HG03139 (cell line): ENCODE measurements at regions not wholly inside any gene's neighbourhood (a gene's known extent, or its start where the extent isn't known, plus 50 kb on each side); places are given as distances from the start of the nearest gene placed in this dataset.

Experiments used
- ATAC-seq: cut with Tn5 transposase; IDR thresholded peaks from one replicate; pipeline ENCODE4 v1.9.1; 2021; ENCODE audit not compliant: unreplicated experiment

GRCh38 chr2:139067874-139068273, 287.7 kb upstream of the NXPH2 start:
- no peak for ATAC-seq

GRCh38 chr2:139067072-139067471, 286.9 kb upstream of the NXPH2 start:
- ATAC-seq, result no peak

GRCh38 chr2:139064159-139064558, 284.0 kb upstream of the NXPH2 start:
- ATAC-seq, result no peak

GRCh38 chr2:139059617-139060016, 279.4 kb upstream of the NXPH2 start:
- ATAC-seq, result no peak

GRCh38 chr2:139055202-139055601, 275.0 kb upstream of the NXPH2 start:
- no peak for ATAC-seq

GRCh38 chr2:139048017-139048416, 267.8 kb upstream of the NXPH2 start:
- ATAC-seq, result no peak

GRCh38 chr2:139045524-139045923, 265.3 kb upstream of the NXPH2 start:
- ATAC-seq, result no peak

GRCh38 chr2:139034064-139034463, 253.9 kb upstream of the NXPH2 start:
- no peak for ATAC-seq

- ATAC-seq, result no peak
These were observed 253.1 kb upstream of the NXPH2 start for GRCh38 chr2:139033300-139033699.

- no peak for ATAC-seq
These were observed 251.5 kb upstream of the NXPH2 start for GRCh38 chr2:139031722-139032121.

GRCh38 chr2:139020287-139020686, 240.1 kb upstream of the NXPH2 start:
- no peak for ATAC-seq

- ATAC-seq, result no peak
These were observed 238.1 kb upstream of the NXPH2 start for GRCh38 chr2:139018252-139018651.

- ATAC-seq, result no peak
These were observed 226.9 kb upstream of the NXPH2 start for GRCh38 chr2:139007130-139007529.

GRCh38 chr2:139000131-139000785, 220.1 kb upstream of the NXPH2 start:
- no peak for ATAC-seq

- ATAC-seq, result no peak
These were observed 217.8 kb upstream of the NXPH2 start for GRCh38 chr2:138997856-138998517.

- ATAC-seq, result no peak
These were observed 217.2 kb upstream of the NXPH2 start for GRCh38 chr2:138997346-138997745.

GRCh38 chr2:138994502-138994901, 214.3 kb upstream of the NXPH2 start:
- no peak for ATAC-seq

GRCh38 chr2:138985881-138986280, 205.7 kb upstream of the NXPH2 start:
- ATAC-seq, result no peak

- no peak for ATAC-seq
These were observed 199.1 kb upstream of the NXPH2 start for GRCh38 chr2:138979131-138979785.

- ATAC-seq, result no peak
These were observed 194.5 kb upstream of the NXPH2 start for GRCh38 chr2:138974651-138975050.

GRCh38 chr2:138964418-138964817, 184.2 kb upstream of the NXPH2 start:
- ATAC-seq, result no peak

GRCh38 chr2:138962686-138963085, 182.5 kb upstream of the NXPH2 start:
- no peak for ATAC-seq
